ENCODE measurements at regions not wholly inside any gene's neighbourhood (a gene's known extent, or its start where the extent isn't known, plus 50 kb on each side); places are given as distances from the start of the nearest gene placed in this dataset.

- dilution Hi-C loops (cut with MboI; ENCODE audit: extremely low pct_ligation_motif_present, low sequenced_read_pairs), result no loop called here
- no peaks in the 10 kb centered on the region for H3K79me2 ChIP-seq (ENCODE audit: control insufficient read depth, insufficient read depth, low read length)
- no peaks in the 10 kb centered on the region for H3K36me3 ChIP-seq (ENCODE audit: control insufficient read depth in 2 of 2, extremely low read depth in 1 of 2, insufficient read depth in 2 of 2, low read length in 2 of 2)
- no peaks in the 10 kb centered on the region for H3K9me1 ChIP-seq (replicated peaks; ENCODE audit: control insufficient read depth, extremely low read depth, insufficient read depth, low read length)
- no peak for FAIRE-seq
- no peak for DNase-seq (ENCODE audit: low read depth, low spot score)
- TF ChIP-seq EZH2 (IDR thresholded peaks at IDR 0.05; ENCODE audit: borderline replicate concordance, low read depth, low read length, severe bottlenecking), result no peak
- TF ChIP-seq POLR2A (IDR thresholded peaks at IDR 0.05; ENCODE audit: low read depth, low read length), result no peak
- no peak for TF ChIP-seq JUN (IDR thresholded peaks at IDR 0.05; ENCODE audit: borderline replicate concordance, insufficient read depth, insufficient read length, low read depth)
- TF ChIP-seq, protein P1, sequence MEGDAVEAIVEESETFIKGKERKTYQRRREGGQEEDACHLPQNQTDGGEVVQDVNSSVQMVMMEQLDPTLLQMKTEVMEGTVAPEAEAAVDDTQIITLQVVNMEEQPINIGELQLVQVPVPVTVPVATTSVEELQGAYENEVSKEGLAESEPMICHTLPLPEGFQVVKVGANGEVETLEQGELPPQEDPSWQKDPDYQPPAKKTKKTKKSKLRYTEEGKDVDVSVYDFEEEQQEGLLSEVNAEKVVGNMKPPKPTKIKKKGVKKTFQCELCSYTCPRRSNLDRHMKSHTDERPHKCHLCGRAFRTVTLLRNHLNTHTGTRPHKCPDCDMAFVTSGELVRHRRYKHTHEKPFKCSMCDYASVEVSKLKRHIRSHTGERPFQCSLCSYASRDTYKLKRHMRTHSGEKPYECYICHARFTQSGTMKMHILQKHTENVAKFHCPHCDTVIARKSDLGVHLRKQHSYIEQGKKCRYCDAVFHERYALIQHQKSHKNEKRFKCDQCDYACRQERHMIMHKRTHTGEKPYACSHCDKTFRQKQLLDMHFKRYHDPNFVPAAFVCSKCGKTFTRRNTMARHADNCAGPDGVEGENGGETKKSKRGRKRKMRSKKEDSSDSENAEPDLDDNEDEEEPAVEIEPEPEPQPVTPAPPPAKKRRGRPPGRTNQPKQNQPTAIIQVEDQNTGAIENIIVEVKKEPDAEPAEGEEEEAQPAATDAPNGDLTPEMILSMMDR (IDR thresholded peaks at IDR 0.05; ENCODE audit: extremely low read depth in 1 of 2, insufficient read depth in 1 of 2, low read depth in 1 of 2, low read length in 2 of 2), result no peak
- no peak for TF ChIP-seq FOS (IDR thresholded peaks at IDR 0.05; ENCODE audit: borderline replicate concordance, insufficient read depth, low read length)
- TF ChIP-seq GATA2 (IDR thresholded peaks at IDR 0.05; ENCODE audit: insufficient read depth, insufficient read length, low read depth, low read length), result no peak
- TF ChIP-seq, protein P2, sequence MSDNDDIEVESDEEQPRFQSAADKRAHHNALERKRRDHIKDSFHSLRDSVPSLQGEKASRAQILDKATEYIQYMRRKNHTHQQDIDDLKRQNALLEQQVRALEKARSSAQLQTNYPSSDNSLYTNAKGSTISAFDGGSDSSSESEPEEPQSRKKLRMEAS (IDR thresholded peaks at IDR 0.05; ENCODE audit: insufficient read depth, insufficient read length), result no peak
- TF ChIP-seq MYC (IDR thresholded peaks at IDR 0.05; ENCODE audit: low read depth, low read length), result no peak
- TF ChIP-seq POLR2AphosphoS5 (IDR thresholded peaks at IDR 0.05; ENCODE audit: insufficient read depth, low read depth, low read length), result no peak
- H3K4me2 ChIP-seq (ENCODE audit: insufficient read depth, low read length), result no peak overlapping the region
- POLR2A ChIA-PET, result no interaction called here
- peaks cover 6 to 15% of the 10 kb centered on the region in 2 experiments for H3K27me3 ChIP-seq (ENCODE audit: control insufficient read depth in 2 of 2, insufficient read depth in 2 of 2, low read length in 2 of 2)
- no peak overlapping the region for H3K27ac ChIP-seq (ENCODE audit: insufficient read depth, low read depth, low read length)
- H4K20me1 ChIP-seq (replicated peaks; ENCODE audit: control insufficient read depth, extremely low read depth, insufficient read depth, low read length), result no peaks in the 10 kb centered on the region
- no peaks in the 10 kb centered on the region for H3K4me1 ChIP-seq (ENCODE audit: control insufficient read depth, extremely low read depth, insufficient read depth, low read length)
- no peak overlapping the region for H3K9ac ChIP-seq (replicated peaks; ENCODE audit: extremely low read depth, insufficient read depth, low read length)
- CTCF ChIA-PET, result no interaction called here
- no peak overlapping the region for H3K4me3 ChIP-seq (replicated peaks in 1 of 3; ENCODE audit: insufficient read depth in 1 of 3, low read depth in 1 of 3, low read length in 3 of 3)
- no TSS peak for BruUV-seq (replicated peaks)
- H2AFZ ChIP-seq (ENCODE audit: low read depth, low read length), result no peak overlapping the region
- no peaks in the 10 kb centered on the region for H3K9me3 ChIP-seq (replicated peaks; ENCODE audit: control insufficient read depth, insufficient read depth, low read length)
- intact Hi-C loops (cut with micrococcal nuclease), result no loop called here
Measured at GRCh38 chr7:131737746-131738465, 181.5 kb upstream of the PODXL start.
